Parathyroid adenoma (tissue), 2 donors: ENCODE measurements at regions not wholly inside any gene's neighbourhood (a gene's known extent, or its start where the extent isn't known, plus 50 kb on each side); places are given as distances from the start of the nearest gene placed in this dataset.
A peak's percentile ranks its signal among the peaks of the same experiment; 100 is the strongest.

ENCODE experiments used
- H2AFZ ChIP-seq: fragments of 300-600 bp; sonication (generic); one replicate; pipeline ENCODE4 v1.7.0; 2017; ENCODE audit warnings: antibody characterized with exemption, mild to moderate bottlenecking
- H3K27ac ChIP-seq: fragments of 300-600 bp; sonication (generic); one replicate; pipeline ENCODE4 v1.7.0; 2017
- H3K27me3 ChIP-seq: fragments of 300-600 bp; sonication (generic); one replicate; pipeline ENCODE4 v1.7.0; 2017; ENCODE audit warnings: low read length; ENCODE audit not compliant: control insufficient read depth, insufficient read depth
- H3K36me3 ChIP-seq: fragments of 300-600 bp; sonication (generic); one replicate; pipeline ENCODE4 v1.7.0; 2017; ENCODE audit warnings: low read length; ENCODE audit not compliant: control insufficient read depth, insufficient read depth
- H3K4me1 ChIP-seq: fragments of 300-600 bp; sonication (generic); one replicate; pipeline ENCODE4 v1.7.0; 2017; ENCODE audit warnings: control low read depth
- H3K4me2 ChIP-seq: fragments of 300-600 bp; sonication (generic); one replicate; pipeline ENCODE4 v1.7.0; 2017; ENCODE audit warnings: low read length
- H3K4me3 ChIP-seq: fragments of 300-600 bp; sonication (generic); one replicate; pipeline ENCODE4 v1.7.0; 2017; ENCODE audit warnings: low read depth, low read length
- H3K79me2 ChIP-seq: fragments of 300-600 bp; sonication (generic); one replicate; pipeline ENCODE4 v1.7.0; 2017; ENCODE audit warnings: control low read depth
- H3K9ac ChIP-seq: fragments of 300-600 bp; sonication (generic); one replicate; pipeline ENCODE4 v1.7.0; 2017; ENCODE audit warnings: mild to moderate bottlenecking
- H3K9me3 ChIP-seq: fragments of 300-600 bp; sonication (generic); one replicate; pipeline ENCODE4 v1.7.0; 2017; ENCODE audit warnings: low read length; ENCODE audit not compliant: control insufficient read depth
- TF ChIP-seq, protein P1 (sequence below): fragments of 300-600 bp; sonication (generic); IDR thresholded peaks from one replicate; pipeline ENCODE4 v1.7.0; 2017; ENCODE audit warnings: antibody characterized with exemption, mild to moderate bottlenecking
- donor health status: primary hyperparathyroidism.

DNA sequence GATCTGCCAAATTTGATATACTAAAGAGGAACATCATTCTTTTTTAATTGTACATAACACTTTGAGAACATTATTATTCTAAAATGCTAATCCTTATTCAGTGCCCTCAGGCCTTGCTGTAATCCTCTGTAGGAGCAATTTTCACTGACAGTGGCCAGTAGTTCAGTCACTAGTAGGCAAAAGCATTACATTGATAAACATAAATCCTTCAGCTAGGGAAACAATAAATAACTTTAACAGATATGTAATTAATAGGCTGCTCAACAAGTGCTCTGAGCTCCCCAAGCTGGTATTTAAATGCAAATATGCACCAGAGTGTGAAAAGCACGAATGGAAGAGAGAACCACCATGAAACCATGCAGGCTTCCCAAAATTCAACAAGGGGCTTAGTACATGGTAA, 77.7 kb upstream of the FAM47C start:
- H3K4me3 ChIP-seq: no peak overlapping the region
- TF ChIP-seq, protein P1, sequence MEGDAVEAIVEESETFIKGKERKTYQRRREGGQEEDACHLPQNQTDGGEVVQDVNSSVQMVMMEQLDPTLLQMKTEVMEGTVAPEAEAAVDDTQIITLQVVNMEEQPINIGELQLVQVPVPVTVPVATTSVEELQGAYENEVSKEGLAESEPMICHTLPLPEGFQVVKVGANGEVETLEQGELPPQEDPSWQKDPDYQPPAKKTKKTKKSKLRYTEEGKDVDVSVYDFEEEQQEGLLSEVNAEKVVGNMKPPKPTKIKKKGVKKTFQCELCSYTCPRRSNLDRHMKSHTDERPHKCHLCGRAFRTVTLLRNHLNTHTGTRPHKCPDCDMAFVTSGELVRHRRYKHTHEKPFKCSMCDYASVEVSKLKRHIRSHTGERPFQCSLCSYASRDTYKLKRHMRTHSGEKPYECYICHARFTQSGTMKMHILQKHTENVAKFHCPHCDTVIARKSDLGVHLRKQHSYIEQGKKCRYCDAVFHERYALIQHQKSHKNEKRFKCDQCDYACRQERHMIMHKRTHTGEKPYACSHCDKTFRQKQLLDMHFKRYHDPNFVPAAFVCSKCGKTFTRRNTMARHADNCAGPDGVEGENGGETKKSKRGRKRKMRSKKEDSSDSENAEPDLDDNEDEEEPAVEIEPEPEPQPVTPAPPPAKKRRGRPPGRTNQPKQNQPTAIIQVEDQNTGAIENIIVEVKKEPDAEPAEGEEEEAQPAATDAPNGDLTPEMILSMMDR: no peak

DNA sequence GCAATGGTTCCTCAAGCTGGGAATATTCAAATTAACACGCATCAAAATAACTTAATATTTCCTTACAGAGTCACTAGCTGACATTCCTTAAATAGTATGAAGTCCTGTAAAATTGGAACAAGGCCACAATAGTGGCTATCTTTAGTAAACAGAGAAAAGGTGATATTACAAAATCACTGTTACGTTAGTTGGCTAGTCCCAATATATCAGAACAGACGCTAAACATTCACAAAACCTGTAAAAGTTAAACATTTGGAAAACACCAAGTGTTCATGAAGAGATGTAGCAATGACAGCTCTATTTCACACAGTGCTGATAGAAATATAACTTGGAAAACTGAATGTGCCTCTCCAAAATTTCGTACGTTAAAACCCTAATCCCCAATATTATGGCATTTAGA, 61.0 kb upstream of the FAM47C start:
- H3K4me1 ChIP-seq: no peaks in the 10 kb centered on the region
- no peaks in the 10 kb centered on the region for H3K79me2 ChIP-seq
- no peak overlapping the region for H3K4me3 ChIP-seq
- no peaks in the 10 kb centered on the region for H3K9me3 ChIP-seq
- H2AFZ ChIP-seq: no peak overlapping the region
- no peak overlapping the region for H3K9ac ChIP-seq
- H3K36me3 ChIP-seq: no peaks in the 10 kb centered on the region
- H3K4me2 ChIP-seq: no peak overlapping the region
- no peak overlapping the region for H3K27ac ChIP-seq
- TF ChIP-seq, protein P1: no peak
- H3K27me3 ChIP-seq: no peaks in the 10 kb centered on the region

More for the DNA sequence above, 77.7 kb upstream of the FAM47C start:
- Histone ChIP-seq H3K9me3 (no peaks in the 10 kb centered on the region), H3K4me1 (no peaks in the 10 kb centered on the region), H3K4me2 (no peak overlapping the region), H3K9ac (no peak overlapping the region), H3K79me2 (no peaks in the 10 kb centered on the region), H2AFZ (no peak overlapping the region), H3K36me3 (no peaks in the 10 kb centered on the region), H3K27ac (no peak overlapping the region), H3K27me3 (no peaks in the 10 kb centered on the region)

DNA sequence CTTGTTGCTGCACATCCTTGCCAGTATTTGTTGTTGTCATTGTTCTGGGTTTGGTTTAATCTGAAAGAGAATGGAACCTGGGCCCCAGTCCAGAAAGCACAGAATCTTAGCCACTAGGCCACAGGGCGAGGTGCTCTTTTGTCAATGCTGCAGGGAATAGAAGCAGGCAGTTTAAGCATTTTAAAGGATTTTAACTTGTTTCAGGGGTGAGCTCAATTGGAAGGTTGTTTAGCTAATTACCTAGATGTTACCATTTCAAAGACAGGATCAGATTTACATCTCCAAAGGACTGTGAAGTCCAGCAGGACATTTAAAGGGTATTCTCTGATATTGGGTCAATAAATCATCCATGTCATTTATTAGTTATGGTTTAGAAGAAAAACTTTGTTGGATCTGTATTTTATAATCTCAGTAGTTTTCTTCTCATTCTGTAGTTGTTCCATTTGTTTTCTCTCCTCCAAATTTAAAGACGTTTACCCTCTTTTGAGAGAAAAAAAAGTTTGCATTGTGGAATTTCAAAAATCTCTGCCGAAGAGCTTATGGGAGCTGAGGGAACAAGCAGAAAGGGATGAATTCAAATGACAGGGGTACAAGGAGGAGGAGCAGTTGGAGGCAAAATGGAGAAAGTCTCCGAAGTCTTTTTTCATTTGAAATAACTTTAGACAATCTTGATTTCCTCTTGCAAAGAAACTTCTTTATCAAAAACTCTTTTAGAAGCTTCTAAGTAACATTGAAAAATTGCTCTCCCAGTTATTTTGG, 57.5 kb upstream of the FAM47C start:
- no peak overlapping the region for H3K4me3 ChIP-seq
- no peaks in the 10 kb centered on the region for H3K9me3 ChIP-seq
- TF ChIP-seq, protein P1: no peak
- H3K4me2 ChIP-seq: no peak overlapping the region
- no peaks in the 10 kb centered on the region for H3K36me3 ChIP-seq
- no peaks in the 10 kb centered on the region for H3K27me3 ChIP-seq
- no peaks in the 10 kb centered on the region for H3K79me2 ChIP-seq
- H3K27ac ChIP-seq: no peak overlapping the region
- no peak overlapping the region for H3K9ac ChIP-seq
- no peak overlapping the region for H2AFZ ChIP-seq
- no peaks in the 10 kb centered on the region for H3K4me1 ChIP-seq

DNA sequence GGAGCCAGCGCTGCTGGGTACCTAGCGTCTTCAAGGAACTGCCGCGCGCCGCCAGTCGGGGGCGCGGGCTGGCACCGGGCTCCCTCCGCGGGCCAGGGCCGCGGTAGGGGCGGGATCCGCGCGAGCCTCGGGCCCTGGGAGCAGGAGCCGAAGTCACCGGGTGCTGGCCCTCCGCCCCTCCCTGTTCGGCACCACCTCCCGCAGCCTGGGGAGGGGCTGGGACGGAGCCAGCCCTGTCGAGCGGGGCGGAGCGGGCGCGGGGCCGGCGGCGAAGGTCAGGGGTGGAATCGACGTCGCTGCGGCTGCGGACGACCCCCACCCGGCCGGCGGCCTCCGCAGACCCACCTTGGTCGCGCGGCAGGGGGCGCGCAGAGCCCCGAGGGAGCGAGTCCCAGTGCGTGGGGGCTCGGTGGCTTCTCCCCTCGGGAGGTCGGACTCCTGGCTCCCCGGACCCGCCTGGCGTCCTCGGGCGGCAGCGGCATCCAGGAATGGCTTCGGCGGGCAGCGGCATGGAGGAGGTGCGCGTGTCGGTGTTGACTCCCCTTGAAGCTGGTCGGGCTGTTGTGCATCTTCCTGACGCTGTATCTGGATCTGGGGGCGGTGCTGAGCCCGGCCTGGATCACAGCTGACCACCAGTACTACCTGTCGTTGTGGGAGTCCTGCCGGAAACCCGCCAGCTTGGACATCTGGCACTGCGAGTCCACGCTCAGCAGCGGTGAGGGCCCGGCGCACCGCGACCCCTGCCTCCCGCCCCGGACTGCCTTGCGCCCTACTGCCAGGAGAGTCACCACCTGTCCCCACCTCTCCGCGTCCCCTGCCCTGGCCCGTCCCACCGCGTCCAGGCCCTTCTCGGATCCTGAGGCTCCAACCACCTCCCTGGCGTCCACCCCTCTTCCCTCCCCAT, 50.5 kb upstream of the FAM47C start:
- no peaks in the 10 kb centered on the region for H3K27me3 ChIP-seq
- TF ChIP-seq, protein P1: peak; percentile 59
- peak overlapping the region; percentile 49 for H3K4me3 ChIP-seq
- peak overlapping the region; percentile 71 for H2AFZ ChIP-seq
- H3K36me3 ChIP-seq: no peaks in the 10 kb centered on the region
- H3K4me2 ChIP-seq: peak overlapping the region; percentile 53
- H3K4me1 ChIP-seq: no peaks in the 10 kb centered on the region
- H3K9ac ChIP-seq: no peak overlapping the region
- no peaks in the 10 kb centered on the region for H3K9me3 ChIP-seq
- no peaks in the 10 kb centered on the region for H3K79me2 ChIP-seq
- peak overlapping the region; percentile 84 for H3K27ac ChIP-seq
